Loucy (cell line): ENCODE measurements at regions not wholly inside any gene's neighbourhood (a gene's known extent, or its start where the extent isn't known, plus 50 kb on each side); places are given as distances from the start of the nearest gene placed in this dataset.

Source experiments
- H2AFZ ChIP-seq: fragments of 200-600 bp; sonication (generic); 2 replicates; pipeline ENCODE4 v1.6.0; 2016; ENCODE audit warnings: antibody characterized with exemption, mild to moderate bottlenecking, low read length, moderate library complexity
- H3F3A ChIP-seq: fragments of 200-600 bp; 2 replicates; pipeline ENCODE4 v1.6.0; 2016; ENCODE audit warnings: antibody characterized with exemption, low read depth, mild to moderate bottlenecking
- H3K27me3 ChIP-seq: fragments of 200-600 bp; sonication (generic); 2 replicates; pipeline ENCODE4 v1.6.1; 2014; ENCODE audit warnings: low read length, mild to moderate bottlenecking; ENCODE audit not compliant: insufficient read depth, poor library complexity, severe bottlenecking
- H3K36me3 ChIP-seq: fragments of 200-600 bp; sonication (generic); 2 replicates; pipeline ENCODE4 v1.6.1; 2016; ENCODE audit warnings: low read length; ENCODE audit not compliant: insufficient read depth
- H3K4me1 ChIP-seq: fragments of 200-600 bp; sonication (generic); 2 replicates; pipeline ENCODE4 v1.5.1; 2014; ENCODE audit warnings: low read length, mild to moderate bottlenecking; ENCODE audit not compliant: insufficient read depth, poor library complexity, severe bottlenecking
- H3K4me2 ChIP-seq: fragments of 200-600 bp; sonication (generic); 2 replicates; pipeline ENCODE4 v1.6.0; 2014; ENCODE audit warnings: antibody characterized with exemption, low read length, low read depth, mild to moderate bottlenecking; ENCODE audit not compliant: poor library complexity, severe bottlenecking
- H3K4me3 ChIP-seq: fragments of 200-600 bp; sonication (generic); 2 replicates; pipeline ENCODE4 v1.5.1; 2014; ENCODE audit warnings: low read length, mild to moderate bottlenecking, mixed read lengths; ENCODE audit not compliant: poor library complexity, severe bottlenecking
- H3K79me2 ChIP-seq: fragments of 200-600 bp; sonication (generic); 2 replicates; pipeline ENCODE4 v1.6.1; 2014; ENCODE audit warnings: low read length; ENCODE audit not compliant: insufficient read depth
- H3K9ac ChIP-seq: fragments of 200-600 bp; sonication (generic); 2 replicates; pipeline ENCODE4 v1.6.0; 2014; ENCODE audit warnings: mild to moderate bottlenecking, low read depth, low read length, moderate library complexity; ENCODE audit not compliant: poor library complexity, severe bottlenecking
- H3K9me2 ChIP-seq: fragments of 200-600 bp; sonication (generic); replicated peaks from 2 replicates; pipeline ENCODE4 v1.6.1; 2016; ENCODE audit warnings: low read depth, low read length, mixed read lengths
- H3K9me3 ChIP-seq: fragments of 200-600 bp; sonication (generic); 2 replicates; pipeline ENCODE4 v1.6.1; 2014; ENCODE audit warnings: mild to moderate bottlenecking, antibody characterized with exemption, low read length, low read depth; ENCODE audit not compliant: insufficient read depth
- H4K20me1 ChIP-seq: fragments of 200-600 bp; sonication (generic); 2 replicates; pipeline ENCODE4 v1.6.0; 2014; ENCODE audit warnings: antibody characterized with exemption, low read length, mild to moderate bottlenecking; ENCODE audit not compliant: insufficient read depth, poor library complexity, severe bottlenecking
- CTCF ChIP-seq: fragments of 200-600 bp; sonication (generic); conservative IDR thresholded peaks from 2 replicates; pipeline ENCODE4 v1.5.1; 2014; ENCODE audit warnings: mild to moderate bottlenecking, antibody characterized with exemption, low read length
- EZH2phosphoT487 ChIP-seq: fragments of 200-600 bp; IDR thresholded peaks from 2 replicates; pipeline ENCODE4 v1.6.1; 2018; ENCODE audit warnings: antibody characterized with exemption, mild to moderate bottlenecking, moderate library complexity, borderline replicate concordance

GRCh38 chr2:147040298-147041120 lies 804.3 kb upstream of the ACVR2A start:
- Histone ChIP-seq H3K27me3 (no peaks in the 10 kb centered on the region), H3K9ac (no peak overlapping the region), H3K9me2 (0 out of 2 replicates have a peak, but pooled peaks cover 3% of the 10 kb centered on the region), H3F3A (no peaks in the 10 kb centered on the region), H4K20me1 (no peaks in the 10 kb centered on the region), H3K79me2 (no peaks in the 10 kb centered on the region), H3K9me3 (no peaks in the 10 kb centered on the region), H3K36me3 (no peaks in the 10 kb centered on the region), H3K4me2 (no peak overlapping the region), H2AFZ (no peak overlapping the region), H3K4me3 (no peak overlapping the region), H3K4me1 (no peaks in the 10 kb centered on the region)
- no peak for TF ChIP-seq EZH2phosphoT487
- TF ChIP-seq CTCF = no peak

GRCh38 chr2:147037048-147037447 lies 807.8 kb upstream of the ACVR2A start:
- no peaks in the 10 kb centered on the region for H3K36me3 ChIP-seq
- no peaks in the 10 kb centered on the region for H3F3A ChIP-seq
- no peaks in the 10 kb centered on the region for H3K9me3 ChIP-seq
- H3K4me1 ChIP-seq = no peaks in the 10 kb centered on the region
- no peak overlapping the region for H2AFZ ChIP-seq
- H4K20me1 ChIP-seq = no peaks in the 10 kb centered on the region
- H3K9me2 ChIP-seq = 0 out of 2 replicates have a peak, but pooled peaks cover 3% of the 10 kb centered on the region
- no peaks in the 10 kb centered on the region for H3K27me3 ChIP-seq
- no peak for TF ChIP-seq CTCF
- no peak for TF ChIP-seq EZH2phosphoT487
- no peaks in the 10 kb centered on the region for H3K79me2 ChIP-seq
- no peak overlapping the region for H3K4me3 ChIP-seq
- H3K9ac ChIP-seq = no peak overlapping the region
- no peak overlapping the region for H3K4me2 ChIP-seq

- TF ChIP-seq CTCF = no peak
- TF ChIP-seq EZH2phosphoT487 = no peak
- no peaks in the 10 kb centered on the region for H3K79me2 ChIP-seq
- no peaks in the 10 kb centered on the region for H3K4me1 ChIP-seq
- H2AFZ ChIP-seq = no peak overlapping the region
- H4K20me1 ChIP-seq = no peaks in the 10 kb centered on the region
- no peak overlapping the region for H3K9ac ChIP-seq
- H3K4me3 ChIP-seq = no peak overlapping the region
- H3K9me2 ChIP-seq = 0 out of 2 replicates have a peak, but pooled peaks cover 3% of the 10 kb centered on the region
- H3K36me3 ChIP-seq = no peaks in the 10 kb centered on the region
- no peaks in the 10 kb centered on the region for H3F3A ChIP-seq
- no peaks in the 10 kb centered on the region for H3K27me3 ChIP-seq
- no peak overlapping the region for H3K4me2 ChIP-seq
- no peaks in the 10 kb centered on the region for H3K9me3 ChIP-seq
Measured at GRCh38 chr2:147033044-147033443, 811.8 kb upstream of the ACVR2A start.
